ENCODE measurements at regions not wholly inside any gene's neighbourhood (a gene's known extent, or its start where the extent isn't known, plus 50 kb on each side); places are given as distances from the start of the nearest gene placed in this dataset.

DNA sequence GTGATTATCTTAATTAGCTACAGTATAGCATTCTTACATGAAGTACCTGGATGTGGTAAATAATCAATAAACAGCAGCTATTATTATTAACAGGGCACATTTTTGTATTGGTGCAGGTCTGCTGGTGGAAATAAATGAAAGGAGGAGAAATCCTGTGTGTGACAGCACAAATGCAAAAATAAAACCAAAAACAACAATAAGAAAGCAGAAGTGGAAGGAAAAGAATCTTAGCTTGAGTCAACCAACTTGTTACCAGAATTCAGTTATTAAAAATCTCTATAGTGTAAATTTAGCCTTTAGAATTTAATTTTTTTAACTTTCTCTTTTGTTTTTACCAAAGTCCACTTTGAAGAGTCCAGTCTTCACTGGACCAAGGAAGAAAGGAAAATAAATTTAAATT is 63.1 kb upstream of the LSM6 start (continued):
- no peak for TF ChIP-seq EP300 (conservative IDR thresholded peaks at IDR 0.05; ENCODE audit: poor library complexity, severe bottlenecking)
- TF ChIP-seq MXI1 (conservative IDR thresholded peaks at IDR 0.05; ENCODE audit: poor library complexity, severe bottlenecking) = no peak

DNA sequence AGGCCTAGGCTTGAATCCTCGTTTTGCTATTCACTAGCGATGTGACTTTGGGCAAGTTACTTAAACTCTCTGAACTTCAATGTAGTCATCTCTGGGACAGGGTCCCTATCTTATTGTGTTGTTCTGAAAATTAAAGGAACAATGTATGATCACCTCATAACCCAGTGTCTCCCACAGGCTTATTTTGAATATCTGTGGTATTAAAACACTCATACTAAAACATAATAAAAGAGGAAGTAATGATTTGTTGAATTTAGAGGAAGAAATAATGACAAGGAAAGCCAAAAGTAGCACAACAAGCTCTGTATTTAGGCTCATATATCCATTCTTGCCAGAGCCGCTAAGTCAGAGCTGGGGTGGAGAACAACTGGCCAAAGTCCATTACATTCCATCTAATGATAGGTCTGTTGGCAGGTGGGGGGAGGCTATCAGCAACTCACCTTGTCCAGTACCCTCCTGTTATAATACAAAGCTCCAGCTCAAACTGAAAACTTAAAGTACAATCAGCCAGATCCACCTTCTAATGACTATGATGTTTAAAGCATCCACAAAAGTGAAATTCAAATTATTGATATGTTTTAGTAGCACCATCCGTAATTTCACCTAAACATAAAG is 64.5 kb upstream of the LSM6 start:
- Histone ChIP-seq H3K9ac (ENCODE audit: low read length) (no peak overlapping the region), H3K79me2 (replicated peaks; ENCODE audit: insufficient read depth, low read length) (no peaks in the 10 kb centered on the region), H3K4me2 (ENCODE audit: low read length) (no peak overlapping the region), H3K27me3 (ENCODE audit: insufficient read depth, low read depth, low read length) (no peaks in the 10 kb centered on the region), H3K27ac (ENCODE audit: low read length) (no peak overlapping the region), H3K9me2 (ENCODE audit: insufficient read depth, low read length) (no peaks in the 10 kb centered on the region), H4K20me1 (ENCODE audit: insufficient read depth) (no peaks in the 10 kb centered on the region), H3K36me3 (ENCODE audit: insufficient read depth, low read length) (no peaks in the 10 kb centered on the region), H3K4me3 (ENCODE audit: low read length) (no peak overlapping the region), H2AFZ (ENCODE audit: low read depth, low read length) (no peak overlapping the region), H3K9me3 (ENCODE audit: low read length) (no peaks in the 10 kb centered on the region), H3F3A (ENCODE audit: insufficient read depth, low read length, poor library complexity, severe bottlenecking) (no peaks in the 10 kb centered on the region)
- TF ChIP-seq TAF1 (IDR thresholded peaks at IDR 0.05; ENCODE audit: low read depth) (no peak), EP300 (conservative IDR thresholded peaks at IDR 0.05; ENCODE audit: poor library complexity, severe bottlenecking) (no peak), SMC3 (conservative IDR thresholded peaks at IDR 0.05; ENCODE audit: poor library complexity) (no peak), RAD21 (conservative IDR thresholded peaks at IDR 0.05) (no peak), POLR2AphosphoS5 (IDR thresholded peaks at IDR 0.05) (no peak), EZH2 (IDR thresholded peaks at IDR 0.05; ENCODE audit: borderline replicate concordance, insufficient read depth, low read length, poor library complexity, severe bottlenecking) (no peak), MXI1 (conservative IDR thresholded peaks at IDR 0.05; ENCODE audit: poor library complexity, severe bottlenecking) (no peak)
- TF ChIP-seq, protein P1, sequence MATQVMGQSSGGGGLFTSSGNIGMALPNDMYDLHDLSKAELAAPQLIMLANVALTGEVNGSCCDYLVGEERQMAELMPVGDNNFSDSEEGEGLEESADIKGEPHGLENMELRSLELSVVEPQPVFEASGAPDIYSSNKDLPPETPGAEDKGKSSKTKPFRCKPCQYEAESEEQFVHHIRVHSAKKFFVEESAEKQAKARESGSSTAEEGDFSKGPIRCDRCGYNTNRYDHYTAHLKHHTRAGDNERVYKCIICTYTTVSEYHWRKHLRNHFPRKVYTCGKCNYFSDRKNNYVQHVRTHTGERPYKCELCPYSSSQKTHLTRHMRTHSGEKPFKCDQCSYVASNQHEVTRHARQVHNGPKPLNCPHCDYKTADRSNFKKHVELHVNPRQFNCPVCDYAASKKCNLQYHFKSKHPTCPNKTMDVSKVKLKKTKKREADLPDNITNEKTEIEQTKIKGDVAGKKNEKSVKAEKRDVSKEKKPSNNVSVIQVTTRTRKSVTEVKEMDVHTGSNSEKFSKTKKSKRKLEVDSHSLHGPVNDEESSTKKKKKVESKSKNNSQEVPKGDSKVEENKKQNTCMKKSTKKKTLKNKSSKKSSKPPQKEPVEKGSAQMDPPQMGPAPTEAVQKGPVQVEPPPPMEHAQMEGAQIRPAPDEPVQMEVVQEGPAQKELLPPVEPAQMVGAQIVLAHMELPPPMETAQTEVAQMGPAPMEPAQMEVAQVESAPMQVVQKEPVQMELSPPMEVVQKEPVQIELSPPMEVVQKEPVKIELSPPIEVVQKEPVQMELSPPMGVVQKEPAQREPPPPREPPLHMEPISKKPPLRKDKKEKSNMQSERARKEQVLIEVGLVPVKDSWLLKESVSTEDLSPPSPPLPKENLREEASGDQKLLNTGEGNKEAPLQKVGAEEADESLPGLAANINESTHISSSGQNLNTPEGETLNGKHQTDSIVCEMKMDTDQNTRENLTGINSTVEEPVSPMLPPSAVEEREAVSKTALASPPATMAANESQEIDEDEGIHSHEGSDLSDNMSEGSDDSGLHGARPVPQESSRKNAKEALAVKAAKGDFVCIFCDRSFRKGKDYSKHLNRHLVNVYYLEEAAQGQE (IDR thresholded peaks at IDR 0.05; ENCODE audit: borderline replicate concordance) = no peak
- TF ChIP-seq, protein P2, sequence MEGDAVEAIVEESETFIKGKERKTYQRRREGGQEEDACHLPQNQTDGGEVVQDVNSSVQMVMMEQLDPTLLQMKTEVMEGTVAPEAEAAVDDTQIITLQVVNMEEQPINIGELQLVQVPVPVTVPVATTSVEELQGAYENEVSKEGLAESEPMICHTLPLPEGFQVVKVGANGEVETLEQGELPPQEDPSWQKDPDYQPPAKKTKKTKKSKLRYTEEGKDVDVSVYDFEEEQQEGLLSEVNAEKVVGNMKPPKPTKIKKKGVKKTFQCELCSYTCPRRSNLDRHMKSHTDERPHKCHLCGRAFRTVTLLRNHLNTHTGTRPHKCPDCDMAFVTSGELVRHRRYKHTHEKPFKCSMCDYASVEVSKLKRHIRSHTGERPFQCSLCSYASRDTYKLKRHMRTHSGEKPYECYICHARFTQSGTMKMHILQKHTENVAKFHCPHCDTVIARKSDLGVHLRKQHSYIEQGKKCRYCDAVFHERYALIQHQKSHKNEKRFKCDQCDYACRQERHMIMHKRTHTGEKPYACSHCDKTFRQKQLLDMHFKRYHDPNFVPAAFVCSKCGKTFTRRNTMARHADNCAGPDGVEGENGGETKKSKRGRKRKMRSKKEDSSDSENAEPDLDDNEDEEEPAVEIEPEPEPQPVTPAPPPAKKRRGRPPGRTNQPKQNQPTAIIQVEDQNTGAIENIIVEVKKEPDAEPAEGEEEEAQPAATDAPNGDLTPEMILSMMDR (IDR thresholded peaks at IDR 0.05; ENCODE audit: poor library complexity, severe bottlenecking) = no peak

DNA sequence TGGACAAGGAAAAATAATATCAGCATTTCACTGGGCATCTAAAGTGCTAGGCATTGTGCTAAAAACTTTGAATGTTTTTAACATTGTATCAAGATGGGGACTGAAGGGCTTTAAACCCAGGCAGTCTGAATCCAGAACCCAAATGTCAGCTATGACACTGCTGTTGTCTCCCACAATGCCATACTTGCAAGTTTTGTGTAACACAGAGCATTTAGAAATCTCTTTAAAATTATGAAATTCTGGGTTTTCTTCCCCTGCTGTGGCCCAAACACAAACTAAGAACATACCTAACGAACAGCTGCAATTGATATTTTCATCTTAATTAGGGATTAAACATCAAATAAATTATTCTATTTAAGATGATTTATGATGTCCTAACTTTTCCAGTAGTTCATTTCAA is 66.8 kb upstream of the LSM6 start:
- Histone ChIP-seq H2AFZ (ENCODE audit: low read depth, low read length) (no peak overlapping the region), H3K4me2 (ENCODE audit: low read length) (no peak overlapping the region), H3K9me2 (ENCODE audit: insufficient read depth, low read length) (no peaks in the 10 kb centered on the region), H3K36me3 (ENCODE audit: insufficient read depth, low read length) (no peaks in the 10 kb centered on the region), H3K27me3 (ENCODE audit: insufficient read depth, low read depth, low read length) (no peaks in the 10 kb centered on the region), H3K27ac (ENCODE audit: low read length) (no peak overlapping the region), H4K20me1 (ENCODE audit: insufficient read depth) (no peaks in the 10 kb centered on the region), H3K79me2 (replicated peaks; ENCODE audit: insufficient read depth, low read length) (no peaks in the 10 kb centered on the region), H3K4me3 (ENCODE audit: low read length) (no peak overlapping the region), H3F3A (ENCODE audit: insufficient read depth, low read length, poor library complexity, severe bottlenecking) (no peaks in the 10 kb centered on the region), H3K9me3 (ENCODE audit: low read length) (no peaks in the 10 kb centered on the region), H3K9ac (ENCODE audit: low read length) (no peak overlapping the region)
- TF ChIP-seq TAF1 (IDR thresholded peaks at IDR 0.05; ENCODE audit: low read depth) = no peak
- TF ChIP-seq SMC3 (conservative IDR thresholded peaks at IDR 0.05; ENCODE audit: poor library complexity) = no peak
- no peak for TF ChIP-seq MXI1 (conservative IDR thresholded peaks at IDR 0.05; ENCODE audit: poor library complexity, severe bottlenecking)
- TF ChIP-seq, protein P2 (IDR thresholded peaks at IDR 0.05; ENCODE audit: poor library complexity, severe bottlenecking) = no peak
- TF ChIP-seq EP300 (conservative IDR thresholded peaks at IDR 0.05; ENCODE audit: poor library complexity, severe bottlenecking) = no peak
- no peak for TF ChIP-seq POLR2AphosphoS5 (IDR thresholded peaks at IDR 0.05)
- no peak for TF ChIP-seq EZH2 (IDR thresholded peaks at IDR 0.05; ENCODE audit: borderline replicate concordance, insufficient read depth, low read length, poor library complexity, severe bottlenecking)
- TF ChIP-seq, protein P1 (IDR thresholded peaks at IDR 0.05; ENCODE audit: borderline replicate concordance) = no peak
- no peak for TF ChIP-seq RAD21 (conservative IDR thresholded peaks at IDR 0.05)
